Astrocyte (in vitro differentiated cells and primary cell): ENCODE measurements at regions not wholly inside any gene's neighbourhood (a gene's known extent, or its start where the extent isn't known, plus 50 kb on each side); places are given as distances from the start of the nearest gene placed in this dataset.
A peak's percentile ranks its signal among the peaks of the same experiment; 100 is the strongest.
"Not testable (repeated sequence)": the region's sequence is repeated elsewhere in the genome, so short reads cannot be mapped to it uniquely, and the experiment has no call there.

Source experiments
- DNase-seq: peaks from one replicate; pipeline ENCODE4 v3.0.0-alpha.2; 2010; ENCODE audit warnings: low read depth
- FAIRE-seq: peaks from 2 replicates; lab custom pipeline; 2011; peaks lifted over from hg19 to GRCh38; lab: Jason Lieb, UNC
- H2AFZ ChIP-seq: 2 replicates; pipeline ENCODE4 v1.6.0; 2012; ENCODE audit warnings: low read depth, low read length, inconsistent platforms
- H3K27ac ChIP-seq: 2 replicates; pipeline ENCODE4 v1.5.1; 2011; ENCODE audit warnings: low read depth, low read length, inconsistent platforms
- H3K27me3 ChIP-seq: 2 replicates; pipeline ENCODE4 v1.6.0; 2011; ENCODE audit warnings: low read length, inconsistent platforms; ENCODE audit not compliant: insufficient read depth
- H3K36me3 ChIP-seq: 2 replicates; pipeline ENCODE4 v1.5.1; 2011; ENCODE audit warnings: low read length, inconsistent platforms; ENCODE audit not compliant: insufficient read depth
- H3K4me1 ChIP-seq: 2 replicates; pipeline ENCODE4 v1.5.1; 2011; ENCODE audit warnings: low read length, inconsistent platforms; ENCODE audit not compliant: insufficient read depth
- H3K4me2 ChIP-seq: 2 replicates; pipeline ENCODE4 v1.6.0; 2012; ENCODE audit warnings: low read length, inconsistent platforms
- H3K4me3 ChIP-seq: 2 replicates; pipeline ENCODE4 v1.5.1; 2011; ENCODE audit warnings: low read depth, mild to moderate bottlenecking, low read length, inconsistent platforms; ENCODE audit not compliant: insufficient read depth
- H3K79me2 ChIP-seq: 2 replicates; pipeline ENCODE4 v1.6.0; 2012; ENCODE audit warnings: mild to moderate bottlenecking, low read length, inconsistent platforms; ENCODE audit not compliant: insufficient read depth
- H3K9ac ChIP-seq: 2 replicates; pipeline ENCODE4 v1.6.0; 2012; ENCODE audit warnings: mild to moderate bottlenecking, low read length, inconsistent platforms
- H3K9me3 ChIP-seq: 2 replicates; pipeline ENCODE4 v1.5.1; 2012; ENCODE audit warnings: low read depth, mild to moderate bottlenecking, low read length, inconsistent platforms; ENCODE audit not compliant: insufficient read depth
- H4K20me1 ChIP-seq: 2 replicates; pipeline ENCODE4 v1.6.0; 2012; ENCODE audit warnings: low read length, inconsistent platforms; ENCODE audit not compliant: insufficient read depth
- H3K27ac Mint-ChIP-seq: one replicate; pipeline ENCODE4 v1.8.0; 2021; ENCODE audit warnings: mild to moderate bottlenecking, mixed read lengths; ENCODE audit not compliant: unreplicated experiment
- H3K27me3 Mint-ChIP-seq: one replicate; pipeline ENCODE4 v1.8.0; 2021; ENCODE audit warnings: low read depth, mixed read lengths; ENCODE audit not compliant: unreplicated experiment
- H3K36me3 Mint-ChIP-seq: one replicate; pipeline ENCODE4 v1.8.0; 2021; ENCODE audit warnings: low read depth, mixed read lengths; ENCODE audit not compliant: unreplicated experiment
- H3K4me1 Mint-ChIP-seq: one replicate; pipeline ENCODE4 v1.8.0; 2021; ENCODE audit warnings: low read depth, mixed read lengths; ENCODE audit not compliant: unreplicated experiment
- H3K4me3 Mint-ChIP-seq: one replicate; pipeline ENCODE4 v1.8.0; 2021; ENCODE audit warnings: mild to moderate bottlenecking, moderate library complexity, mixed read lengths; ENCODE audit not compliant: unreplicated experiment
- H3K9me3 Mint-ChIP-seq: one replicate; pipeline ENCODE4 v1.8.0; 2021; ENCODE audit warnings: mild to moderate bottlenecking, mixed read lengths; ENCODE audit not compliant: unreplicated experiment
- CTCF ChIP-seq: IDR thresholded peaks from 2 replicates; pipeline ENCODE4 v1.5.1; 2011; ENCODE audit warnings: low read depth, mild to moderate bottlenecking, inconsistent platforms, low read length, moderate library complexity; ENCODE audit not compliant: insufficient read depth
- EZH2 ChIP-seq: IDR thresholded peaks from 2 replicates; pipeline ENCODE4 v1.6.1; 2012; ENCODE audit warnings: mild to moderate bottlenecking, low read length, inconsistent platforms; ENCODE audit not compliant: insufficient read depth

- H3K36me3 ChIP-seq = no peaks in the 10 kb centered on the region
- no peaks in the 10 kb centered on the region for H4K20me1 ChIP-seq
- no peak overlapping the region for H3K4me3 ChIP-seq
- peaks cover 7% of the 10 kb centered on the region for H3K4me1 ChIP-seq
- H3K4me1 Mint-ChIP-seq = peaks cover 14% of the 10 kb centered on the region
- TF ChIP-seq CTCF (no peak), EZH2 (no peak)
- H3K27ac Mint-ChIP-seq = no peak overlapping the region
- no peaks in the 10 kb centered on the region for H3K9me3 Mint-ChIP-seq
- FAIRE-seq (no peak), DNase-seq (peak; percentile 1)
- no peak overlapping the region for H3K27ac ChIP-seq
- H3K79me2 ChIP-seq = no peaks in the 10 kb centered on the region
- H3K36me3 Mint-ChIP-seq = no peaks in the 10 kb centered on the region
- no peak overlapping the region for H3K9ac ChIP-seq
- no peak overlapping the region for H2AFZ ChIP-seq
- no peaks in the 10 kb centered on the region for H3K9me3 ChIP-seq
- no peaks in the 10 kb centered on the region for H3K27me3 ChIP-seq
- H3K27me3 Mint-ChIP-seq = no peaks in the 10 kb centered on the region
- peak overlapping the region; percentile 68 for H3K4me2 ChIP-seq
- H3K4me3 Mint-ChIP-seq = no peak overlapping the region
Observed at GRCh38 chr14:53714495-53715192, 242.0 kb downstream of the BMP4 start.

- H3K4me2 ChIP-seq, H3K79me2 ChIP-seq, H3K27ac Mint-ChIP-seq, H3K4me3 Mint-ChIP-seq, H3K9me3 ChIP-seq, FAIRE-seq, H3K36me3 Mint-ChIP-seq, H3K4me1 ChIP-seq, H3K4me3 ChIP-seq, H3K9me3 Mint-ChIP-seq, H3K27ac ChIP-seq, H4K20me1 ChIP-seq, H3K27me3 Mint-ChIP-seq, H2AFZ ChIP-seq, DNase-seq, H3K36me3 ChIP-seq, H3K27me3 ChIP-seq, H3K9ac ChIP-seq: not testable (repeated sequence)
- peaks cover 14% of the 10 kb centered on the region for H3K4me1 Mint-ChIP-seq
Observed at GRCh38 chr14:53712901-53713300, 243.7 kb downstream of the BMP4 start.

GRCh38 chr14:53711205-53711604 lies 245.4 kb downstream of the BMP4 start:
- no peaks in the 10 kb centered on the region for H3K79me2 ChIP-seq
- H3K27ac ChIP-seq = no peak overlapping the region
- no peak for DNase-seq
- no peak overlapping the region for H3K27ac Mint-ChIP-seq
- H3K4me1 ChIP-seq = peaks cover 7% of the 10 kb centered on the region
- no peaks in the 10 kb centered on the region for H3K36me3 Mint-ChIP-seq
- TF ChIP-seq EZH2 = no peak
- no peak for TF ChIP-seq CTCF
- H3K9me3 Mint-ChIP-seq = no peaks in the 10 kb centered on the region
- no peaks in the 10 kb centered on the region for H3K9me3 ChIP-seq
- no peaks in the 10 kb centered on the region for H3K27me3 ChIP-seq
- H3K36me3 ChIP-seq = no peaks in the 10 kb centered on the region
- FAIRE-seq = no peak
- no peak overlapping the region for H3K4me3 Mint-ChIP-seq
- H3K27me3 Mint-ChIP-seq = no peaks in the 10 kb centered on the region
- H3K4me2 ChIP-seq = no peak overlapping the region
- H4K20me1 ChIP-seq = no peaks in the 10 kb centered on the region
- no peak overlapping the region for H3K9ac ChIP-seq
- H3K4me1 Mint-ChIP-seq = peaks cover 14% of the 10 kb centered on the region
- H3K4me3 ChIP-seq = no peak overlapping the region
- H2AFZ ChIP-seq = no peak overlapping the region
